Glomerular visceral epithelial cell (primary cell): ENCODE measurements at regions not wholly inside any gene's neighbourhood (a gene's known extent, or its start where the extent isn't known, plus 50 kb on each side); places are given as distances from the start of the nearest gene placed in this dataset.

Experiments
- DNase-seq: peaks from one replicate; pipeline ENCODE4 v3.0.0-alpha.2; 2016; ENCODE audit errors: extremely low spot score

DNA sequence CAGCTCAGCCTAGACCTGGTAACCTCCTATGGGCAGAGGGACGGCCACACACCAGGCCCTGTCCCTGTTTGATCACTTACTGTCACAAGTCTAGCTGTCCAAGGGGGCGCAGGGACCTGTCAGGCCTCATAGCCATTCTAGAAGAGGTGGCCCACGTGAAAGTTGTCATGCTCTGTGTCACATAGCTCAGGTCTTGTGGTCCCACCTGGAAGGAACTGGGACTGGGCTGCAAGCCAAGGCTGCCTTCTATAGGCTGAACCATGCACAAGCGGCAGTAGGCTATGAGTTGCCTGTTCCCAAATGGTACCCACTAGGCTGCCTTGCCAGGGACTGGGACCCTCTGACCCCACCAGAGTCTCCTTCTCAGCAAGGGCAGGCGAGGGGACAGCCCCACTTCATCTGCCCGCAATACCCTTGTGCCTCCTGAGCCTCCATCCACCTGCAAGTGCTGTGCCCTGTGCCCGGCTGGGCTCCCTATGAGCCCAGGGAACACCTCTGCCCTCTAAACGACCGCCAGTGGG lies 177.5 kb downstream of the ANAPC1 start:
- no peak for DNase-seq

DNA sequence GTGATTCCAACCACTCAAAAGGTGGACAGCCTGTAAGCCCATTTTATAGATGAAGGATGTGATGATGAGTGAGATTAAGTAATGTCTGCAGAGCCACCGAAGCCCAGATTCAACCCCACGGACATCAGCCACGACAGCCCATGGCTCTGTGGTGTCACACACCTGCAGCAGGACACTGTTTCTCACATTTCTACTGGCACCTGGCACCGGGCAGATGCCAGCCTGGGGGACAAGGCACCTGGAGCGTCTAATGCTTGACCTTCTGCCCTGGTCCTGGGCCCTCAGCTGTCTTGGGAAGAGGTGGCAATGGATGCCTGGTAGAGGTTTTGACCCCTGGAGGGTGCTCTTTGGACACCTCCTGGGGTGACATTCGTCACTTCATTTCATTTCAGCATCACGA lies 176.3 kb downstream of the ANAPC1 start:
- no peak for DNase-seq

DNA sequence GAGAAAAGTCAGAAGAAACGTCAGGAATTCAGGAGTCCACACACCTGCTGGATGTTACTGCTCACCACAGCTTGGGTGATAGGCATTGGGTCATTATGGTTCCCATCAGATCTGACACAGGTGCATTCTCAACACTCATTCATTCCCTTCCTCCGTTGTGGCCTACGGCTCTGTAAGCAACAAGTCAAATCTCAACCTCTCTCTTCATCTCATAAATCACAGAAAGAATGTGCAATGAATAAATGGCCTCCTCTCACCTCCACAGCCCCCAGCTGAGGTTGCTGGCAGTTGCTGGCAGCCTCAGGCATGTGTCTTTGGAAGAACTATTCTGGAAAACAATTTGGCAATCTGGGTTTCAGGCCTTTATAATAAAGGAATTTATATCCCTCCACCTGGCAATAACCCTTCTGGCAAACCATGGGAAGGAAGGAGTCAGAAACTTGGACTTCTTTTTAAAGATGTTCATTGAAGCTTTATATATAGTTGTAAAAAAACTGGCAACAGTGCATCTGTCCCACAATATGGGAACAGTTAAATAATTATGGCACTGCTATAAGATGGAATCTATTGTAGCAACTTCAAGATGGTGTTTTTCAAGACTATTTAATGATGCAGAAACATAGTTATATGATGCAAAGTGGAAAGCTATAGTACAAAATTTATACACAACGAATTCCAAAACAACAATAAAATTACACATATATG lies 175.4 kb downstream of the ANAPC1 start:
- no peak for DNase-seq

DNA sequence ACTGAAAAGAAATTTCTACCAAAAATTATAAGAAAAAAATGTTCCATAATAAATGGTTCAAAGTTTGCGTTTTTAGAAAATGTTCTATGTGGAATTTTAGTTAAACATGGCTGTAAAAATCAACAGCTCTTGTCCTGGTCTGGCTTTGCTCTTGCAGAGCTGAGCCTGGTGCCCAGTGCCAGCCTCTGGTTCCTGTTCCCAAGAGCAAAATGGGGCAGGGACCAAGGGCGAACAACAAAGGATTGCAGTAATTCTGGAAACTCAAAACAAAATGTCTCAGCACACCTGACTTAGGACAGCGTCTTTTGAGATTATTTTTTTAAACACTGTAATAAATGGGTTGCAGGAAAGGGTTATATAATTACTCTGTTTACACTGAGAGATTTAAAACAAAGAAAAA lies 174.7 kb downstream of the ANAPC1 start:
- no peak for DNase-seq

DNA sequence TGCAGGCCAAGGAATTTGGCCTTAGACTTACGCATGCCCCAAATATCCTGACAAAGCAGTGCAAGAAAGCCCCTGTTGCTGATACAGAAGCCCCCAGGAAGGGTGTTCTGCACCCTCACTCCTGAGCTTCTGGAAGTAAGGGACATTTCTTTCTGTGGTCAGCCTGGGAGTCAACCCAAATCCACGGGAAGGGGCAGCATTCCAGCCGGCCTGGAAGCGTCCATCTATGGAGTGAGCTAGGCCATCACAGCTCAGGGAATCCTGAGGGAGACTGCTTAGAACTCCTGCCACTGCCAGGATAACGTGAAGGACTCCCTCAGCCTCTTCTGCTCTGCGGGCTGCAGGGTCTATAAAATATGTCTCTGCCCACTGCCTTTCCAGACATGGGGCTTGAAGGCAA lies 173.9 kb downstream of the ANAPC1 start:
- DNase-seq: no peak

DNA sequence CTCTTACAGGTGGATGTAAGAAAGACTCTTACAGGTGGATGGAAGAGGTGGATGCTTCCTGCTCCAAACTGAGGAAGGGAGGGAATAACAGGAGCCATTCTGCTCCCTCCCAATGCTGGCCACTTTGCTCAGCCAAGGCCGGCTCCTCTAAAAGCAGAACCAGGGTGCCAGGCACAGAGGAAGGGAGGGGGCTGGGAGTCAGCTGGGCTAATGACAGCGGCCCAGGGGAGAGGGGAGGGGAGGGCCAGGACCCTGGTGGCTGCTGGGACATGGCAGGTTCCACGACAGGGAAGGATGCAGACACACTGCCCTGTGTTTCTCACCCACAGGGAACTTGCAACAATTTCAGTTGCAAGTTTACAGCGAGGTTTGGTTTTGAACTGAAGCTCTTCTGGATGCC lies 173.4 kb downstream of the ANAPC1 start:
- DNase-seq: no peak

DNA sequence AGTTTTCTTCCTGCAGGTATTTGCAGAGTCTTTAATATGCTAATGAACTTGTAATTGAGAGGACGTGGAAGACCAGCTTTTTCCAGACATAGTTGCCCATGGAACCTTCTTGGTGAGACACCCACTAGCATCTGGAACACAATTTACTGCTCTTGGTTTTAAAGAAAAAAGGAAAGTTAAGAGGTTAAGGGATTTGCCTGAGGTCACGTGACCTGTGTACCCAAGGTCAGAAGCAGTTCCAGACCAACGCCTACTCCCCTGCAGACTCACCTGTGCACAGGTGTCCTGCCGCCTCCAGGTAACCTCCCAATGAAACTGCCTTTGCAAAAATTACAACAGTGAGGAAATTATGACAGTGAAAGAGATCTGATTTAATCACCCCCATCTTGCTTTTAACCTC lies 172.7 kb downstream of the ANAPC1 start:
- DNase-seq: no peak

DNA sequence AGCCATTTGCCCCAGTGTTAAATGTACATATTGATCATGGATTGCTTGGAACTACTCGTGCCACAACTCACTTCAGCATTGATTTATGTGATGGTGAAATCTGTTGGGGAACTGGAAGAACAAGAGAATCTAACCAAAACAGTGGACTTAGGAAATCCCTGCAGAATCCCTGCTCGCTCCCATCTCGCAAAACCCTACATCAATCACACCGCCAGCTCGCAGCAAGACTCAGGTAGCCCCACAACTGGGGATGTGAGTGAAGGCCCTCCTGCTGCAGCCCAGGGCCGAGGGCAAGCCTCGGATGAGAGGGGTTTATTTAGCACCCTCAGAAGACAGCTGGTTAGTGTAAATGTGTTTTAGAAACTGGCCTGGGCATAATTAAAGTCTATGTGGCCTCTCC lies 171.6 kb downstream of the ANAPC1 start:
- no peak for DNase-seq

DNA sequence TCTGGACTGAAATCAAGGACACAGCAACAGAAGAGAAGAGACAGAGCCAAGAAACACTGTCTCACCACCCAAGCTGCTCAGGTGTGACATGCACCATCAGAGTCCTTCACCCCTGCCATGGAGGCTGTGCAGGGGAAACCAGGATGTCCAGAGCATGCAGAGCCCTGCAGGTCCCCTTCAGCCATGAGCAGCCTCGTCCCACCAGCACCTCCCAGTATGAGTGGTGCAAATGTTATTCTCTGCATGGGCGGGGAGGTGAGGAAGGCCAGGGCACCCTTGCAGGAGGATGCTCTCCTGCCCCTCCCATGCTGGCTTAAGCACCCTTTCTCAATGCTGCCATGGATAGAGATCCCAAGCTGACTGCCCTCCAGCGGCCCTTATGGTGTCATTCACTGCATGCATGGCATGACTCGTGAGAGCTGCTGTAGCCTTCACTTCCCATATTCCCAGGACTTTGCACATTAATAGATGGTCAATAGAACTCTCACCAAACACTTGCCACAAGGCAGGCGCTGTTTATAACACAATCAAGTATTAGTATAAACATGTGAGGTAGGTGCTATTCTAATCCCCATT lies 171.0 kb downstream of the ANAPC1 start:
- no peak for DNase-seq

DNA sequence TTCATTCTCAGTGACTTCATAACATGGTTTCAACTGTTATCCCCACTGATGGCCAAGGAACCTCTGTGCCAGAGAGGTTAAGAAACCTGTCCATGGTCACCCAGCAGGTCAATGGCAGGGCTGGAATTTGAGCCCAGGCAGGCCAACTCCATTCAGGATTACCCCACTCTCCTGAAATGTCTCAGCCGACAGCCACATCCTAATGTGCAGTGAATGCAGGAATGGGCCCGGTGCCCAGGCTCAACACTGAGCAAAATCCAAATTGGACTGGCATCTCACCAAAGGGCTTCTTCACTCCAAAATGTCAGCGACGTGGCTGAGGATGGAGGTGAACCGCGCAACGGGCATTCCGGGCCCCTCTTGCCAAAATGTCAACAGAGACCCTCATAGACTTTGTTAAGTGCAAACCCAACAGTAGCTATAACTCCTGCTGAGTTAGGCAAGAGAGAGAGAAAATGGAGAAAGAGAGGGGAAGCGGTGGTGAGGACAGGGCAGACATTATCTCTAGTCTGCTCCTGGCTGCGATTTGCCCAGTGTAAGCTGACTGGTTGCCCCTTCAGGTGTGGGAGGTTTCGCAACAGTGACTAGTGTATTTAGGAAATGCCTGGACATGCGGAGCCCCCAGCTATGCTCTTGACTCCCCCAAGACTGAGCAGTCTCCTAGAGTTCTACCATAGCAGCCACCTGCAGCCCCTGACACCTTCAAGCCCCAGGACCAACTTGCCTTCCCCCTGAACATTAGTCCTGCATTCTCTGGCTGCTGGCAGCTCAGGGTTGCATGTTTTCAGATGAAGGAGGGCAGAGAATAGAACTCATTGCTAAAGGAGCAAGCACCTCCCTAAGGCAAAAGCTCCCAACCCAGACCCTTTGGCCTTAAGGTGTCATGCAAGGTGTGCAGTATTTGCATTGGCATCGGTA lies 167.7 kb downstream of the ANAPC1 start:
- DNase-seq: no peak

DNA sequence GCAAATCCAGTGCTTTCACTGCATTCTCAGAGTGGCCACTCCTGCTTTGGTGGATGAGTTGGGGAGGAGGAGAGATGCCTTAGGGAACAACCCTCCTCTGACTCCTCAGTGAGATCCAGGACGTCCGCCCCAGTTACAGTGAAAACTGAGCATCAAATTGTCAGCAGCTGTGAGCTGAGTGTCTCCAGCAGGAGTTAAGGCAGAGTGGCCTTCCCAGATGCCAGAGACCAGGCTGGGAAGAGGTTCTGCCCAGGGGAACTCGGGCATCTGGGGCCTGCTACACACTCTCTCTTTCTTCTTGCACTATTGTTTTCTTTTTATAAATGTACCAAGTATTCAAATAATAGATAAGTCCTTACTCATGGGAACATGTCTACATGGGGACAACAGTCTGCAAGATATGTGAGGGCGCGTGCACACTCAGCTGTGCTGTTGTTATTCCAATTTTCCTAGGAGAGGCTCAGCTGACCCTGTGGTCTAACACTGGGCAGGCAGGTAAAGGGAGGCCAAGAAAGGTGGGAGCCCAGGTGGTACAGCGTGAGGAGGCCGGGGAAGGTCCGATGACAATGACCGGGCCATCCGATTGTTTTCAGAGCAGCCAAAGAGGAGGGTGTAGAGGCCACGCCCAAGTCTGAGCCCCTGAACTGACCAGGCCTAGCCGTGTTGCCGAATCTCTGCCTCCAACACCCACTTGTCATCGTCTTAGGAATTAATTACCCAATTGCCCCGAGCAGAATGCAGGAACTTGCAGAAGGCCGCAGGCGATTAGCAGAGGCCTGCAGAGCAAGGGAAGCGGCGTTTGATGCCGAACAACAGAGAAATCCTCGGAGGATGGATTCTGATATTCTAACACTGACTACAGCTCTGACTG lies 166.9 kb downstream of the ANAPC1 start:
- no peak for DNase-seq
